ENCODE measurements at regions not wholly inside any gene's neighbourhood (a gene's known extent, or its start where the extent isn't known, plus 50 kb on each side); places are given as distances from the start of the nearest gene placed in this dataset.

GRCh38 chr2:51707625-51708024 lies 675.7 kb upstream of the NRXN1 start:
- Histone ChIP-seq H3K36me3 (ENCODE audit: control insufficient read depth in 2 of 2, insufficient read depth in 2 of 2, low read length in 1 of 2) (no peaks in the 10 kb centered on the region), H3K79me2 (ENCODE audit: control insufficient read depth, insufficient read depth, low read length) (no peaks in the 10 kb centered on the region), H3K9me3 (replicated peaks; ENCODE audit: control insufficient read depth, insufficient read depth, low read length) (no peaks in the 10 kb centered on the region), H4K20me1 (ENCODE audit: control insufficient read depth, insufficient read depth) (no peaks in the 10 kb centered on the region), H3K27me3 (replicated peaks in 1 of 2; ENCODE audit: control insufficient read depth in 2 of 2, insufficient read depth in 2 of 2, low read length in 1 of 2) (no peaks in the 10 kb centered on the region), H3K4me1 (ENCODE audit: control insufficient read depth, insufficient read depth, low read length) (no peaks in the 10 kb centered on the region), H3K9ac (ENCODE audit: control insufficient read depth, insufficient read depth, low read length) (no peak overlapping the region), H3K4me3 (no peak overlapping the region), H3K27ac (ENCODE audit: control insufficient read depth, insufficient read depth) (no peak overlapping the region), H2AFZ (ENCODE audit: control insufficient read depth, low read depth, low read length) (no peak overlapping the region), H3K4me2 (ENCODE audit: control insufficient read depth, insufficient read depth) (no peak overlapping the region)
- ChIA-PET POLR2A (no interaction called here), RAD21 (ENCODE audit: unreplicated experiment) (no interaction called here), SMC1A (ENCODE audit: uncharacterized antibody, unreplicated experiment) (no interaction called here), CTCF (no interaction called here)
- FAIRE-seq (no peak), ATAC-seq (no peak), DNase-seq (ENCODE audit: low read depth, low spot score) (no peak)
- intact Hi-C loops (cut with micrococcal nuclease; ENCODE audit: unreplicated experiment) = no loop called here
- BruUV-seq (replicated peaks) = no TSS peak
- 56% methylated on average over 2 of the region's 3 CpGs for WGBS (ENCODE audit: insufficient coverage, insufficient replicate concordance, low lambda C conversion rate, missing lambda C conversion rate)
- in situ Hi-C loops (cut with MboI) = loop anchor here (25.0 kb wide), 1 partner anchor 1170 kb away; no protein-coding TSS in a partner anchor
- TF ChIP-seq ASH2L (IDR thresholded peaks at IDR 0.05; ENCODE audit: borderline replicate concordance, low read depth) (no peak), WRNIP1 (IDR thresholded peaks at IDR 0.05; ENCODE audit: borderline replicate concordance, low read depth, low read length) (no peak), RBBP5 (conservative IDR thresholded peaks at IDR 0.05) (no peak), SIX5 (IDR thresholded peaks at IDR 0.05; ENCODE audit: low read depth, low read length, severe bottlenecking) (no peak), NRF1 (conservative IDR thresholded peaks at IDR 0.05; ENCODE audit: low read depth, low read length) (no peak), SMAD1 (IDR thresholded peaks at IDR 0.05; ENCODE audit: low read depth, partially characterized antibody) (no peak), REST (IDR thresholded peaks at IDR 0.05; ENCODE audit: low read depth, low read length) (no peak), TARDBP (IDR thresholded peaks at IDR 0.05; ENCODE audit: borderline replicate concordance) (no peak)
- TF ChIP-seq, protein P1, sequence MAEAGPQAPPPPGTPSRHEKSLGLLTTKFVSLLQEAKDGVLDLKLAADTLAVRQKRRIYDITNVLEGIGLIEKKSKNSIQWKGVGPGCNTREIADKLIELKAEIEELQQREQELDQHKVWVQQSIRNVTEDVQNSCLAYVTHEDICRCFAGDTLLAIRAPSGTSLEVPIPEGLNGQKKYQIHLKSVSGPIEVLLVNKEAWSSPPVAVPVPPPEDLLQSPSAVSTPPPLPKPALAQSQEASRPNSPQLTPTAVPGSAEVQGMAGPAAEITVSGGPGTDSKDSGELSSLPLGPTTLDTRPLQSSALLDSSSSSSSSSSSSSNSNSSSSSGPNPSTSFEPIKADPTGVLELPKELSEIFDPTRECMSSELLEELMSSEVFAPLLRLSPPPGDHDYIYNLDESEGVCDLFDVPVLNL (IDR thresholded peaks at IDR 0.05; ENCODE audit: low read depth, low read length) = no peak
- TF ChIP-seq, protein P2, sequence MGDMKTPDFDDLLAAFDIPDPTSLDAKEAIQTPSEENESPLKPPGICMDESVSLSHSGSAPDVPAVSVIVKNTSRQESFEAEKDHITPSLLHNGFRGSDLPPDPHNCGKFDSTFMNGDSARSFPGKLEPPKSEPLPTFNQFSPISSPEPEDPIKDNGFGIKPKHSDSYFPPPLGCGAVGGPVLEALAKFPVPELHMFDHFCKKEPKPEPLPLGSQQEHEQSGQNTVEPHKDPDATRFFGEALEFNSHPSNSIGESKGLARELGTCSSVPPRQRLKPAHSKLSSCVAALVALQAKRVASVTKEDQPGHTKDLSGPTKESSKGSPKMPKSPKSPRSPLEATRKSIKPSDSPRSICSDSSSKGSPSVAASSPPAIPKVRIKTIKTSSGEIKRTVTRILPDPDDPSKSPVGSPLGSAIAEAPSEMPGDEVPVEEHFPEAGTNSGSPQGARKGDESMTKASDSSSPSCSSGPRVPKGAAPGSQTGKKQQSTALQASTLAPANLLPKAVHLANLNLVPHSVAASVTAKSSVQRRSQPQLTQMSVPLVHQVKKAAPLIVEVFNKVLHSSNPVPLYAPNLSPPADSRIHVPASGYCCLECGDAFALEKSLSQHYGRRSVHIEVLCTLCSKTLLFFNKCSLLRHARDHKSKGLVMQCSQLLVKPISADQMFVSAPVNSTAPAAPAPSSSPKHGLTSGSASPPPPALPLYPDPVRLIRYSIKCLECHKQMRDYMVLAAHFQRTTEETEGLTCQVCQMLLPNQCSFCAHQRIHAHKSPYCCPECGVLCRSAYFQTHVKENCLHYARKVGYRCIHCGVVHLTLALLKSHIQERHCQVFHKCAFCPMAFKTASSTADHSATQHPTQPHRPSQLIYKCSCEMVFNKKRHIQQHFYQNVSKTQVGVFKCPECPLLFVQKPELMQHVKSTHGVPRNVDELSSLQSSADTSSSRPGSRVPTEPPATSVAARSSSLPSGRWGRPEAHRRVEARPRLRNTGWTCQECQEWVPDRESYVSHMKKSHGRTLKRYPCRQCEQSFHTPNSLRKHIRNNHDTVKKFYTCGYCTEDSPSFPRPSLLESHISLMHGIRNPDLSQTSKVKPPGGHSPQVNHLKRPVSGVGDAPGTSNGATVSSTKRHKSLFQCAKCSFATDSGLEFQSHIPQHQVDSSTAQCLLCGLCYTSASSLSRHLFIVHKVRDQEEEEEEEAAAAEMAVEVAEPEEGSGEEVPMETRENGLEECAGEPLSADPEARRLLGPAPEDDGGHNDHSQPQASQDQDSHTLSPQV (IDR thresholded peaks at IDR 0.05) = no peak
- TF ChIP-seq, protein P3, sequence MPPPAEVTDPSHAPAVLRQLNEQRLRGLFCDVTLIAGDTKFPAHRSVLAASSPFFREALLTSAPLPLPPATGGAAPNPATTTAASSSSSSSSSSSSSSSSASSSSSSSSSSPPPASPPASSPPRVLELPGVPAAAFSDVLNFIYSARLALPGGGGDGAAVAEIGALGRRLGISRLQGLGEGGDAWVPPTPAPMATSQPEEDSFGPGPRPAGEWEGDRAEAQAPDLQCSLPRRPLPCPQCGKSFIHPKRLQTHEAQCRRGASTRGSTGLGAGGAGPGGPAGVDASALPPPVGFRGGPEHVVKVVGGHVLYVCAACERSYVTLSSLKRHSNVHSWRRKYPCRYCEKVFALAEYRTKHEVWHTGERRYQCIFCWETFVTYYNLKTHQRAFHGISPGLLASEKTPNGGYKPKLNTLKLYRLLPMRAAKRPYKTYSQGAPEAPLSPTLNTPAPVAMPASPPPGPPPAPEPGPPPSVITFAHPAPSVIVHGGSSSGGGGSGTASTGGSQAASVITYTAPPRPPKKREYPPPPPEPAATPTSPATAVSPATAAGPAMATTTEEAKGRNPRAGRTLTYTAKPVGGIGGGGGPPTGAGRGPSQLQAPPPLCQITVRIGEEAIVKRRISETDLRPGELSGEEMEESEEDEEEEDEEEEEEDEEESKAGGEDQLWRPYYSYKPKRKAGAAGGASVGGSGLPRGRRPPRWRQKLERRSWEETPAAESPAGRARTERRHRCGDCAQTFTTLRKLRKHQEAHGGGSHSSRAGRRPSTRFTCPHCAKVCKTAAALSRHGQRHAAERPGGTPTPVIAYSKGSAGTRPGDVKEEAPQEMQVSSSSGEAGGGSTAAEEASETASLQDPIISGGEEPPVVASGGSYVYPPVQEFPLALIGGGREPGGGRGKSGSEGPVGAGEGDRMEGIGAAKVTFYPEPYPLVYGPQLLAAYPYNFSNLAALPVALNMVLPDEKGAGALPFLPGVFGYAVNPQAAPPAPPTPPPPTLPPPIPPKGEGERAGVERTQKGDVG (CRISPR knock-in tag; IDR thresholded peaks at IDR 0.05) = no peak
- TF ChIP-seq, protein P4, sequence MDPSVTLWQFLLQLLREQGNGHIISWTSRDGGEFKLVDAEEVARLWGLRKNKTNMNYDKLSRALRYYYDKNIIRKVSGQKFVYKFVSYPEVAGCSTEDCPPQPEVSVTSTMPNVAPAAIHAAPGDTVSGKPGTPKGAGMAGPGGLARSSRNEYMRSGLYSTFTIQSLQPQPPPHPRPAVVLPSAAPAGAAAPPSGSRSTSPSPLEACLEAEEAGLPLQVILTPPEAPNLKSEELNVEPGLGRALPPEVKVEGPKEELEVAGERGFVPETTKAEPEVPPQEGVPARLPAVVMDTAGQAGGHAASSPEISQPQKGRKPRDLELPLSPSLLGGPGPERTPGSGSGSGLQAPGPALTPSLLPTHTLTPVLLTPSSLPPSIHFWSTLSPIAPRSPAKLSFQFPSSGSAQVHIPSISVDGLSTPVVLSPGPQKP (IDR thresholded peaks at IDR 0.05; ENCODE audit: low read depth, low read length) = no peak
